ENCODE measurements at regions not wholly inside any gene's neighbourhood (a gene's known extent, or its start where the extent isn't known, plus 50 kb on each side); places are given as distances from the start of the nearest gene placed in this dataset.

DNA sequence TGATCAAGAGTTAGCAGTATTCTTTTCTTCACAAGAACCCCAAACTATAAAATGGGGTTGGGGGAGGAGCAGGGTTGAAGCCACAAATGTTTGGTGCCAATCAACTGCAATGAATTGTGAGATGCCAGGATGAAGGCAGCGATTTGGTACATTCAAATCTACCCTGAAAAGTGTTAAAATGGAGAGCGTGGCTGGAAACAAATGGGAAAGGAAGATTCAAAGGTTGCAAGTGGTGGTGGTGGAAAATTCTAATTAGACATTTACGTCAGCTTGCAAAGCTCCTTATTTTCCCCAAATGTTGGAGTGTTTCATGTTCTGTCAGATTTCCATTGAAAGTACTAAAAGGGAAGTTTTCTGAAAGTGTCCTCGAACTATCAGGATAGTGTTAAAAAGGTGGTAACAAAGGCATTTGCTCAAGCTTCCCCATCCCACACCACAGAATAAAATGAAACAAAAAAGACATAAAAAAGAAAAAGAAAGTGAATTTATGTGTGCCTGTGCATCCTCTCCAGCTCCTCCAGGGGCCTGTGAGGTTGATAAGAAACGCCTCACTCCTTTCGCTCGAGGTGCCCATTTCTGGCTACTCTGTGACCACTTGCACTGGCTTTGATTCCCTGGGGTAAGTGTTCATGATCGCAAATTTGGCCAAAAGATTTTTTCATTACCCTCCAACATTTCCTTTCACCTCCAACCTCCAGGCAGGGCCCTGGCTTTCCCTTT is 424.1 kb upstream of the POU3F3 start:
- no peaks in the 10 kb centered on the region for H3K9me3 ChIP-seq (ENCODE audit: control insufficient read depth, low read depth, low read length)
- no peak overlapping the region for H3K9ac ChIP-seq (ENCODE audit: extremely low read depth, insufficient read length, low read length)
- no peak overlapping the region for H2AFZ ChIP-seq (ENCODE audit: low read length)
- Mint-ChIP-seq H3K27ac (no peak overlapping the region), H3K4me3 (no peak overlapping the region), H3K36me3 (ENCODE audit: insufficient read depth in 1 of 3, low read depth in 3 of 3) (no peaks in the 10 kb centered on the region), H3K9me3 (no peaks in the 10 kb centered on the region), H3K27me3 (ENCODE audit: low read depth) (peaks cover 1% of the 10 kb centered on the region; the same call in 1 of the 2 replicates), H3K4me1 (peaks cover 27 to 28% of the 10 kb centered on the region in 2 experiments)
- H3K79me2 ChIP-seq (ENCODE audit: insufficient read depth, low read length) = no peaks in the 10 kb centered on the region
- H3K56ac ChIP-seq (ENCODE audit: insufficient read length, low read depth, low read length) = no peak overlapping the region
- no peaks in the 10 kb centered on the region for H3K79me1 ChIP-seq (ENCODE audit: insufficient read depth, low read depth, low read length, poor library complexity, severe bottlenecking)
- no peak overlapping the region for H3T11ph ChIP-seq (ENCODE audit: low read length)
- H3K4ac ChIP-seq (ENCODE audit: low read depth, low read length) = no peak overlapping the region
- no peaks in the 10 kb centered on the region for H3K23me2 ChIP-seq (ENCODE audit: insufficient read length, low read depth, low read length, poor library complexity, severe bottlenecking)
- no peak for DNase-seq
- H2AK5ac ChIP-seq (ENCODE audit: insufficient read length, low read length) = no peak overlapping the region
- no peak overlapping the region for H3K4me2 ChIP-seq (ENCODE audit: insufficient read depth, insufficient read length, low read length)
- H2BK20ac ChIP-seq (ENCODE audit: low read depth, low read length, poor library complexity, severe bottlenecking) = no peak overlapping the region
- no peak overlapping the region for H3K27ac ChIP-seq (ENCODE audit: insufficient read length, low read depth, low read length)
- TF ChIP-seq, protein P1, sequence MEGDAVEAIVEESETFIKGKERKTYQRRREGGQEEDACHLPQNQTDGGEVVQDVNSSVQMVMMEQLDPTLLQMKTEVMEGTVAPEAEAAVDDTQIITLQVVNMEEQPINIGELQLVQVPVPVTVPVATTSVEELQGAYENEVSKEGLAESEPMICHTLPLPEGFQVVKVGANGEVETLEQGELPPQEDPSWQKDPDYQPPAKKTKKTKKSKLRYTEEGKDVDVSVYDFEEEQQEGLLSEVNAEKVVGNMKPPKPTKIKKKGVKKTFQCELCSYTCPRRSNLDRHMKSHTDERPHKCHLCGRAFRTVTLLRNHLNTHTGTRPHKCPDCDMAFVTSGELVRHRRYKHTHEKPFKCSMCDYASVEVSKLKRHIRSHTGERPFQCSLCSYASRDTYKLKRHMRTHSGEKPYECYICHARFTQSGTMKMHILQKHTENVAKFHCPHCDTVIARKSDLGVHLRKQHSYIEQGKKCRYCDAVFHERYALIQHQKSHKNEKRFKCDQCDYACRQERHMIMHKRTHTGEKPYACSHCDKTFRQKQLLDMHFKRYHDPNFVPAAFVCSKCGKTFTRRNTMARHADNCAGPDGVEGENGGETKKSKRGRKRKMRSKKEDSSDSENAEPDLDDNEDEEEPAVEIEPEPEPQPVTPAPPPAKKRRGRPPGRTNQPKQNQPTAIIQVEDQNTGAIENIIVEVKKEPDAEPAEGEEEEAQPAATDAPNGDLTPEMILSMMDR (conservative IDR thresholded peaks at IDR 0.05) = no peak
- H3K14ac ChIP-seq (ENCODE audit: insufficient read depth, low read length) = no peak overlapping the region
- H2BK15ac ChIP-seq (ENCODE audit: low read depth, low read length) = no peak overlapping the region
- H4K91ac ChIP-seq (ENCODE audit: insufficient read length, low read depth, low read length) = no peak overlapping the region
- H3K27me3 ChIP-seq (ENCODE audit: insufficient read depth, low read length) = no peaks in the 10 kb centered on the region
- no peak overlapping the region for H2BK12ac ChIP-seq (ENCODE audit: insufficient read length, low read depth, low read length)
- H4K8ac ChIP-seq (replicated peaks; ENCODE audit: insufficient read length, low read depth, low read length) = no peak overlapping the region
- no peak overlapping the region for H2BK120ac ChIP-seq (ENCODE audit: low read depth, low read length, poor library complexity, severe bottlenecking)
- H2BK5ac ChIP-seq (ENCODE audit: insufficient read length, low read length) = no peak overlapping the region
- no CpG with 5 or more reads among the region's 8 CpGs for WGBS (ENCODE audit: extremely low coverage, insufficient read length, low lambda C conversion rate)
- H3K4me1 ChIP-seq (ENCODE audit: insufficient read depth, low read length) = no peaks in the 10 kb centered on the region; the same call in 1 of the 2 replicates
- H4K5ac ChIP-seq (ENCODE audit: insufficient read length, low read depth, low read length) = no peak overlapping the region
- no peak overlapping the region for H3K18ac ChIP-seq (ENCODE audit: insufficient read length, low read depth, low read length)
- no peak overlapping the region for H3K23ac ChIP-seq (ENCODE audit: insufficient read length, low read depth, low read length)
- H4K20me1 ChIP-seq (ENCODE audit: control insufficient read depth, insufficient read depth, insufficient read length) = no peaks in the 10 kb centered on the region

Measured in H9 (cell line).